ENCODE measurements at regions not wholly inside any gene's neighbourhood (a gene's known extent, or its start where the extent isn't known, plus 50 kb on each side); places are given as distances from the start of the nearest gene placed in this dataset.

GRCh38 chr13:109684824-109685202, 101.6 kb downstream of the IRS2 start:
- DNase-seq (ENCODE audit: low read depth in 1 of 2, low spot score in 1 of 2), result peak; percentile 17 to 84
- peaks cover 6% of the 10 kb centered on the region for H3K4me1 ChIP-seq (ENCODE audit: low read depth)
- TF ChIP-seq CTCF (IDR thresholded peaks at IDR 0.05; ENCODE audit: low read depth, low read length), result no peak

GRCh38 chr13:109684084-109684823, 102.1 kb downstream of the IRS2 start:
- Histone ChIP-seq H3K27me3 (no peaks in the 10 kb centered on the region), H3K36me3 (no peaks in the 10 kb centered on the region), H3K4me1 (ENCODE audit: low read depth) (peaks cover 6% of the 10 kb centered on the region), H3K4me3 (no peak overlapping the region), H3K9me3 (ENCODE audit: low read depth) (no peaks in the 10 kb centered on the region), H3K27ac (no peak overlapping the region)
- no peak for DNase-seq (ENCODE audit: low read depth in 1 of 2, low spot score in 1 of 2)
- TF ChIP-seq CTCF (IDR thresholded peaks at IDR 0.05; ENCODE audit: low read depth, low read length), result no peak

More at GRCh38 chr13:109684824-109685202, 101.6 kb downstream of the IRS2 start:
- no peak overlapping the region for H3K27ac ChIP-seq
- no peak overlapping the region for H3K4me3 ChIP-seq
- no peaks in the 10 kb centered on the region for H3K36me3 ChIP-seq
- no peaks in the 10 kb centered on the region for H3K27me3 ChIP-seq
- H3K9me3 ChIP-seq (ENCODE audit: low read depth), result no peaks in the 10 kb centered on the region

GRCh38 chr13:109682534-109683244, 103.7 kb downstream of the IRS2 start:
- Histone ChIP-seq H3K9me3 (ENCODE audit: low read depth) (no peaks in the 10 kb centered on the region), H3K4me3 (no peak overlapping the region), H3K4me1 (ENCODE audit: low read depth) (peaks cover 6% of the 10 kb centered on the region), H3K36me3 (no peaks in the 10 kb centered on the region), H3K27me3 (no peaks in the 10 kb centered on the region), H3K27ac (no peak overlapping the region)
- TF ChIP-seq CTCF (IDR thresholded peaks at IDR 0.05; ENCODE audit: low read depth, low read length), result no peak
- no peak for DNase-seq (ENCODE audit: low read depth in 1 of 2, low spot score in 1 of 2)

DNA sequence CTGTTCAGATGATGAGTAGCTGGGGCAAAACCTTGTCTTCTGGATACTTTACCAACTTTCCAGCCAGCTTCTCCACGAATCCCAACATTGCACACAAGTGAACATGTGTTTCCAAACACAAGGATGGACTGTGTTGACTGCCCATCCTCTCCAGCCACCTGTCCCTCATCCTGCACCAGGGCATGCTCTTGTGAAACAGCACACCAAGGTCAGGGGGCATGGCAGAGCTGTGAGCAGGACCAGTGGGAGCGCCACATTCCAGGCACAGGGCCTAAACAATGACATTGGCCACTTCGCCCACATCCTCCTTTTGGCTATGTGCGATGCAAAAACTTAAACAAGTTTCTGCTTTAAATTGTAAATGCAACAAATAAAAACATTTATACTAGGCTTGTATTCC, 105.5 kb downstream of the IRS2 start:
- no peak for DNase-seq (ENCODE audit: low read depth in 1 of 2, low spot score in 1 of 2)
- peaks cover 6% of the 10 kb centered on the region for H3K4me1 ChIP-seq (ENCODE audit: low read depth)
- no peak overlapping the region for H3K27ac ChIP-seq
- no peak overlapping the region for H3K4me3 ChIP-seq
- no peaks in the 10 kb centered on the region for H3K9me3 ChIP-seq (ENCODE audit: low read depth)
- TF ChIP-seq CTCF (IDR thresholded peaks at IDR 0.05; ENCODE audit: low read depth, low read length), result no peak
- H3K36me3 ChIP-seq, result no peaks in the 10 kb centered on the region
- H3K27me3 ChIP-seq, result no peaks in the 10 kb centered on the region

DNA sequence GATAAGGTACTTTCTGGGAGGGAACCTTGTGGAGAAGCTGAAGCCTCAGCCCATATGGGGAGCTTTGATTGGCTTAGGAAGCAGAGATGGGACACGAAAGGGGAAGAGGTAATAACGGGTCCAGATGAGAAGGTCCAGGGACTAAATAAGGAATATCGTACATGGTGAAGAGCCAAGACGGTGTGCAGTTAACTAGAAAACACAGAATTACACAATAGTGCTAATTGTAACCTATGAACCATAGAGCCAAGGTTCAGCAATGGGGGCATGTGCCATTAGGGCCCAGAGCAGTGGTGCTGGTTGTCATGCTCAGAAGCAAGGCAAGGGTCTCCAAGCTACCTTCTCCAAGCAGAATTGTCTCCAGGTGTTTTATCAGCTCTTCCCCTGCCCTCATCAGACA, 106.1 kb downstream of the IRS2 start:
- no peak overlapping the region for H3K4me3 ChIP-seq
- no peak for TF ChIP-seq CTCF (IDR thresholded peaks at IDR 0.05; ENCODE audit: low read depth, low read length)
- H3K9me3 ChIP-seq (ENCODE audit: low read depth), result no peaks in the 10 kb centered on the region
- no peaks in the 10 kb centered on the region for H3K27me3 ChIP-seq
- no peak overlapping the region for H3K27ac ChIP-seq
- H3K36me3 ChIP-seq, result no peaks in the 10 kb centered on the region
- peaks cover 6% of the 10 kb centered on the region for H3K4me1 ChIP-seq (ENCODE audit: low read depth)
- no peak for DNase-seq (ENCODE audit: low read depth in 1 of 2, low spot score in 1 of 2)
